GM12874 (cell line): ENCODE measurements at regions not wholly inside any gene's neighbourhood (a gene's known extent, or its start where the extent isn't known, plus 50 kb on each side); places are given as distances from the start of the nearest gene placed in this dataset.

Source experiments
- TF ChIP-seq, protein P1 (sequence below): IDR thresholded peaks from 2 replicates; pipeline ENCODE4 v1.5.1; 2011; ENCODE audit warnings: low read depth, mild to moderate bottlenecking, control low read depth, low read length, moderate library complexity; ENCODE audit not compliant: insufficient read depth

- TF ChIP-seq, protein P1, sequence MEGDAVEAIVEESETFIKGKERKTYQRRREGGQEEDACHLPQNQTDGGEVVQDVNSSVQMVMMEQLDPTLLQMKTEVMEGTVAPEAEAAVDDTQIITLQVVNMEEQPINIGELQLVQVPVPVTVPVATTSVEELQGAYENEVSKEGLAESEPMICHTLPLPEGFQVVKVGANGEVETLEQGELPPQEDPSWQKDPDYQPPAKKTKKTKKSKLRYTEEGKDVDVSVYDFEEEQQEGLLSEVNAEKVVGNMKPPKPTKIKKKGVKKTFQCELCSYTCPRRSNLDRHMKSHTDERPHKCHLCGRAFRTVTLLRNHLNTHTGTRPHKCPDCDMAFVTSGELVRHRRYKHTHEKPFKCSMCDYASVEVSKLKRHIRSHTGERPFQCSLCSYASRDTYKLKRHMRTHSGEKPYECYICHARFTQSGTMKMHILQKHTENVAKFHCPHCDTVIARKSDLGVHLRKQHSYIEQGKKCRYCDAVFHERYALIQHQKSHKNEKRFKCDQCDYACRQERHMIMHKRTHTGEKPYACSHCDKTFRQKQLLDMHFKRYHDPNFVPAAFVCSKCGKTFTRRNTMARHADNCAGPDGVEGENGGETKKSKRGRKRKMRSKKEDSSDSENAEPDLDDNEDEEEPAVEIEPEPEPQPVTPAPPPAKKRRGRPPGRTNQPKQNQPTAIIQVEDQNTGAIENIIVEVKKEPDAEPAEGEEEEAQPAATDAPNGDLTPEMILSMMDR: no peak
These were observed 153.2 kb upstream of the ADCY1 start for GRCh38 chr7:45420843-45421495.

- TF ChIP-seq, protein P1: no peak
These were observed 152.4 kb upstream of the ADCY1 start for GRCh38 chr7:45421806-45422205.

DNA sequence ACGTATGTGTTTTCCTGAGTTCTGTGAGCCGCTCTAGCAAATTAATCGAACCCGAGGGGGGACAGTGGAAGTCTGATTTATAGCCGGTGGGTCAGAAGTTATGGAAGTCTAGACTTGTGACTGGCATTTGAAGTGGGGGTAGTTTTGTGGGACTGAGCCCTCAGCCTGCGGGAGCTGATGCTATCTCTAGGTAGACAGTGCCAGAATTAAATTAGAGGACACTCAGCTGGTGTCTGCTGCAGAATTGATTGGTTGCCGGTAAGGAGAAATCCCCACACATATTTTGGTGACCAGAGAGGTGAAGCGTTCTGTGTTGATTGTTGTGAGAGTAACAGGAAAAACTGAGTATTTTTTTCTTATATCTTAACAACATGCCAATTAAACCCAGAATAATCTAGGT lies 143.8 kb upstream of the ADCY1 start:
- TF ChIP-seq, protein P1: no peak

DNA sequence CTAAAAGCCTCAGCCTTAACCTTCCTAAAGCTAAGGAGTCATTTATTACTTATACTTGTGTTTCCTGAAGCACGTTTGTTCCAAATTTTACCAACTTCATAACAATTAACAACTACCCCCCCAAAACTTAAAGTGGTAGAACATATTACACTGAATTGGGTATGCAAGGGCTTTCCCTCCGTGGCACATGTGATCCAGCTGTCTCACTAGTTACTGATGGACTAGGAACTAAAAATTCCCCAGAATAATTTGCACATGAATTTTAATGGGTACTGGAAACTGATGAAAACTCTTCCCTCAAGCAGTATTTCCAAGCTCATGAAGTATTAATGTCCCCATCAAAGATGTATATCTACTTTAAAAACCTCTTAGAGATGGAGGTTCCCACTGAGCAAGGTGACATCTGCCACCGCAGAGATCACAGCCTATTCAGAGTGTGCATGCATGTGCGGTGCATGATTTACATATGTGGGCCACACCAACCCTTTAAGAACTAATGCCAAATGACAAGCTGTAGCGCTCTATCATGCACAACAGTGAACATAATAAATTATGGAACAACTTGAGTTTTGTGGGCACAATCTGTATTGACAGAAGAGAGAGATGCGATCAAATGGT lies 139.9 kb upstream of the ADCY1 start:
- TF ChIP-seq, protein P1: no peak

- TF ChIP-seq, protein P1: no peak
These were observed 139.0 kb upstream of the ADCY1 start for GRCh38 chr7:45435131-45435530.

DNA sequence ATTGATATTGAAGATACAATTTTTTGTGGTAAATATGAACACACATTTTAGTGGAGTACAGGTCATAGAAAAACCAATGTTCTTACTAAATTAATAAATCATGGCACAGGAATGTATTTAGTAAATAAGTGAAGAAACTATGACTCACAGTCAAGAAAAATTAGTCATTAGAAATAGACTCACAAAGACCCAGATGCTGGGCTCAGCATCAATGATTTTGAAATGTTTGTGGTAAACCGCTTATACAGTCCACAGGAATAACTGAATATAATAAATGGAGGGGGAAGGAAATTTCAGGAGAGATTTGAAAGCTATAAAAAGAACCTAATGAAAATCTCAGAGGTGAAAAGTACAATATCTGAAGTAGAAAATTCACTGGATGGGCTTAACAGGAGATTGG lies 138.3 kb upstream of the ADCY1 start:
- TF ChIP-seq, protein P1: no peak

- TF ChIP-seq, protein P1: no peak
These were observed 130.9 kb upstream of the ADCY1 start for GRCh38 chr7:45443263-45443662.
